Naive thymus-derived CD4-positive, alpha-beta T cell (primary cell): ENCODE measurements at regions not wholly inside any gene's neighbourhood (a gene's known extent, or its start where the extent isn't known, plus 50 kb on each side); places are given as distances from the start of the nearest gene placed in this dataset.

Experiments
- ATAC-seq: fragments of 150-1000 bp; cut with Tn5 transposase; 2 replicates; pipeline ENCODE4 v1.10.0; 2021; ENCODE audit warnings: mild to moderate bottlenecking, moderate library complexity
- CTCF ChIA-PET: fragments of 350-600 bp; sonication (Branson Sonifier 250); formaldehyde crosslinking; loops from one replicate; lab custom pipeline; 2021; ENCODE audit warnings: antibody characterized with exemption; lab: Charles Lee
- POLR2A ChIA-PET: fragments of 350-600 bp; sonication (Branson Sonifier 250); formaldehyde crosslinking; loops from one replicate; lab custom pipeline; 2021; ENCODE audit warnings: antibody characterized with exemption, inconsistent platforms; lab: Charles Lee
- DNase-seq, 9 donors: peaks; one replicate each; pipeline versions ENCODE4 v3.0.0 to v3.0.0-alpha.2; 2020 to 2022; ENCODE audit warnings: mixed read lengths in 1 of 9
- H3K27ac ChIP-seq: one replicate; pipeline ENCODE4 v1.7.0; 2013; ENCODE audit warnings: mild to moderate bottlenecking, low read depth, low read length, moderate library complexity
- H3K27me3 ChIP-seq, 2 donors: one replicate each; pipeline ENCODE4 v1.7.0; 2013; ENCODE audit warnings: low read length in 2 of 2, mild to moderate bottlenecking in 2 of 2, moderate library complexity in 2 of 2; ENCODE audit not compliant: control insufficient read depth in 2 of 2, insufficient read depth in 2 of 2
- H3K36me3 ChIP-seq, 3 experiments: 1 replicate in 2 of 3; 2 replicates in 1 of 3; pipeline ENCODE4 v1.7.0; 2013; ENCODE audit warnings: low read length in 3 of 3, mild to moderate bottlenecking in 3 of 3, moderate library complexity in 1 of 3; ENCODE audit not compliant: insufficient read depth in 3 of 3, control insufficient read depth in 2 of 3
- H3K4me1 ChIP-seq, 2 donors: one replicate each; pipeline ENCODE4 v1.7.0; 2013; ENCODE audit warnings: low read length in 2 of 2, mild to moderate bottlenecking in 2 of 2, moderate library complexity in 1 of 2; ENCODE audit not compliant: control insufficient read depth in 2 of 2, insufficient read depth in 2 of 2
- H3K4me3 ChIP-seq: 2 replicates; pipeline ENCODE4 v1.7.0; 2013; ENCODE audit warnings: mild to moderate bottlenecking, low read length
- H3K9me3 ChIP-seq, 3 experiments: 1 replicate in 2 of 3; 2 replicates in 1 of 3; pipeline ENCODE4 v1.7.0; 2013; ENCODE audit warnings: low read length in 3 of 3; ENCODE audit not compliant: control insufficient read depth in 2 of 3
- H3K27ac Mint-ChIP-seq, 9 donors: one replicate each; pipeline ENCODE4 v1.8.0; 2020 to 2022; ENCODE audit warnings: mixed read lengths in 9 of 9, mild to moderate bottlenecking in 8 of 9, moderate library complexity in 5 of 9, inconsistent platforms in 2 of 9
- H3K27me3 Mint-ChIP-seq, 5 donors: one replicate each; pipeline ENCODE4 v1.8.0; 2021 to 2022; ENCODE audit warnings: mixed read lengths in 5 of 5, mild to moderate bottlenecking in 1 of 5
- H3K36me3 Mint-ChIP-seq, 5 donors: one replicate each; pipeline ENCODE4 v1.8.0; 2020 to 2022; ENCODE audit warnings: mixed read lengths in 5 of 5, mild to moderate bottlenecking in 3 of 5, inconsistent platforms in 1 of 5
- H3K4me1 Mint-ChIP-seq, 7 donors: one replicate each; pipeline ENCODE4 v1.8.0; 2020 to 2022; ENCODE audit warnings: mixed read lengths in 7 of 7, mild to moderate bottlenecking in 3 of 7, inconsistent platforms in 1 of 7
- H3K4me3 Mint-ChIP-seq, 10 donors: one replicate each; pipeline ENCODE4 v1.8.0; 2020 to 2022; ENCODE audit warnings: mild to moderate bottlenecking in 10 of 10, mixed read lengths in 10 of 10, moderate library complexity in 6 of 10, inconsistent platforms in 2 of 10
- H3K9me3 Mint-ChIP-seq, 11 donors: one replicate each; pipeline ENCODE4 v1.8.0; 2020 to 2022; ENCODE audit warnings: mixed read lengths in 11 of 11, mild to moderate bottlenecking in 4 of 11, inconsistent platforms in 1 of 11, moderate library complexity in 1 of 11
- intact Hi-C, 2 donors: fragments of 100-400 bp; cut with micrococcal nuclease; formaldehyde crosslinking; loops; one replicate each; pipeline ENCODE4 v1.15.1; 2023

DNA sequence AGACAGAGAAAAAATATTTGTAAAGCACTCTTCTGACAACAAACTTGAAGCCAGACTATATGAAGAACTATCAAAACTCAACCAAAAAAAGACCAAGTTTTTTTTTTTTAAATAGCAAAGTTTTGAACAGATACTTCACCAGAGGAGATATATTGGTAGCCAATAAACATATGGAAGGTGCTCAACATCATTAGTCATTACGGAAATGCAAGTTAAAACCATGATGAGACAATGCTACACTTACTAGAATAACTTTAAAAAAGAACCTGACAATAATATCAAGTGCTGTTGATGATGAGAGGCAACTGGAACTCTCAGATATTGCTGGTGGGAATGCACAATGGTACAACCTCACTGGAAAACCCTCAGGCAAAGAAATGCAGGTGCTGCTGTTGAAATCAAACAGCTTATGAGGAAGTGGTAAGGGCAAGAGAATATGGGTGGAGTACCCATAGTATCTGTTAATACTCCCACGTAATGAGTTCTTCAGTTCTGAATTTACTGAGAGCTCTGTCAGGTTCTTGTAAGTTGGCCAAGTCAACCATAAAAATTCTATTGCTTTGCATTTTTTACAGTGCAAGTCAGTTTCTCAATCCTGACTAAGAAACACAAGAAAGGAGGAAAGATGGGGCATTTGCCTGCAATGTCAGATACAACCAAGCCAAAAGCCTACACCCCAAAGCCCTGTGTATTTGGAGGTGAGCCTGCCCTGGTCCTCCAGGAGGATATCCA is 87.3 kb upstream of the GNAQ start:
- ChIA-PET POLR2A (interaction anchor here (0.6 to 1.6 kb wide), 8 partner anchors 30 to 90 kb away, joined by 3 to 5 read pairs (median 3); partner anchors contain the start of gene GNAQ), CTCF (interaction anchor here (0.6 to 3.2 kb wide), 7 partner anchors 12 to 277 kb away, joined by 3 to 15 read pairs (median 3); no protein-coding TSS in a partner anchor)
- Mint-ChIP-seq H3K4me1 (peaks cover 32 to 70% (median 47%) of the 10 kb centered on the region in 7 donors), H3K36me3 (peaks cover 0 to 6% (median 0%) of the 10 kb centered on the region in 5 donors), H3K9me3 (peaks cover 0 to 2% (median 0%) of the 10 kb centered on the region in 11 donors), H3K4me3 (peak overlapping the region; percentile 56 to 82 (median 76)), H3K27me3 (no peaks in the 10 kb centered on the region), H3K27ac (peak overlapping the region; percentile 70 to 94 (median 84))
- intact Hi-C loops, result loop anchor here (1.0 to 5.0 kb wide), 4 partner anchors 45 to 942 kb away; partner anchors contain the start of gene VPS13A (in 1 of the 2)
- DNase-seq (peak in 8 of 9 donors; percentile 10 to 68 (median 55)), ATAC-seq (peak; percentile 92)
- H3K4me1 ChIP-seq, result peaks cover 17 to 32% of the 10 kb centered on the region in 2 donors
- H3K4me3 ChIP-seq, result peak overlapping the region; percentile 15
- no peaks in the 10 kb centered on the region for H3K36me3 ChIP-seq
- H3K27ac ChIP-seq, result peak overlapping the region; percentile 32
- no peaks in the 10 kb centered on the region for H3K9me3 ChIP-seq
- no peaks in the 10 kb centered on the region for H3K27me3 ChIP-seq

DNA sequence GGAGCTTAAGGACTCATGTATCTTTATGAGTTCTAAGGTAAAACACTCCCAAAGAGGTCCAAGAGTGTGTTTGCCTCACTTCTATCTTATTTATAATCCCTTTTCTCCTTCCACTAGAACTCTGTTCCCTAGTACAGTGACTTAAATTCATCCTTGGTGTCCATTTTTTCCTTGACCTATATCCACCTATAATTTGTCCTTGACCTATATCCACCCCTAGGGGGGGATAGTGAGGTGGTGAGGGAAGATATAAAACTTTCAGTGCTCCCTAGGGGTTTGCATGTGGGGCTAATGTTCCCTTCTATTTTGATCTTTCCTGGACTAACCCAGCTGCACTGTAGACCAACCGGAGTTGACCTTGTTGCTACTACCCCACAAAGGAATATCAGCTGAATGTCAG is 83.5 kb upstream of the GNAQ start:
- peaks cover 0 to 12% (median 0%) of the 10 kb centered on the region in 5 donors for H3K36me3 Mint-ChIP-seq
- POLR2A ChIA-PET, result interaction anchor here (0.9 kb wide), 1 partner anchor 84 kb away, joined by 3 read pairs; the partner anchor contains the start of gene GNAQ

DNA sequence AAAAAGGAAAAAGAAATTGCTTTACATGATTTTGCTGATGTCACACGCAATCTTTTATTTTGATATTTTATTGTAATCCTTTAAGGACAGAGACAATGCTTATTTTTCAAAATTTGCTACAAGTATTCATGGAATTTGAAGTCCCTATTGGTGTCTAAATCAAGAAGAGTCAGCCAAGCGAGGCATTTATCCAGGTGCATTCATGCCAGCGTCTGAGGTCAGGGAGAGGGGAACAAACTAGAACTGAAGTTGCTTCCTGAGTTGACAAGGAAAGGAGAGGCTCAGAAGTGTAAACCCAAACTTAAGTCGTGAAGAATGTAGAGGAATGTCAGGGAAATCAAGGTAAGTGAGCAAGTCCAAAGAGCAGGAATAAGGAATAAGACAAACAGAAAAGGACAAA is 83.0 kb upstream of the GNAQ start:
- H3K36me3 Mint-ChIP-seq, result peaks cover 0 to 12% (median 0%) of the 10 kb centered on the region in 5 donors
- POLR2A ChIA-PET, result no interaction called here
- ATAC-seq (no peak), DNase-seq (no peak)
- intact Hi-C loops, result no loop called here
- Histone ChIP-seq H3K27me3 (no peaks in the 10 kb centered on the region), H3K4me1 (peaks cover 14 to 16% of the 10 kb centered on the region in 2 donors), H3K27ac (no peak overlapping the region), H3K4me3 (no peak overlapping the region), H3K36me3 (no peaks in the 10 kb centered on the region), H3K9me3 (no peaks in the 10 kb centered on the region)
- peaks cover 29 to 58% (median 36%) of the 10 kb centered on the region in 7 donors for H3K4me1 Mint-ChIP-seq
- no peaks in the 10 kb centered on the region for H3K27me3 Mint-ChIP-seq
- peaks cover 0 to 16% (median 2%) of the 10 kb centered on the region in 11 donors for H3K9me3 Mint-ChIP-seq
- H3K4me3 Mint-ChIP-seq, result no peak overlapping the region
- CTCF ChIA-PET, result interaction anchor here (0.6 to 2.6 kb wide), 7 partner anchors 10 to 137 kb away, joined by 3 to 13 read pairs (median 3); no protein-coding TSS in a partner anchor
- H3K27ac Mint-ChIP-seq, result peak overlapping the region in 2 of 9 donors; percentile 9 to 39

More for the DNA sequence above, 83.5 kb upstream of the GNAQ start:
- Histone ChIP-seq H3K27me3 (no peaks in the 10 kb centered on the region), H3K4me1 (peaks cover 17 to 21% of the 10 kb centered on the region in 2 donors), H3K27ac (no peak overlapping the region), H3K36me3 (no peaks in the 10 kb centered on the region), H3K9me3 (no peaks in the 10 kb centered on the region), H3K4me3 (no peak overlapping the region)
- intact Hi-C loops, result loop anchor here (1.0 to 5.0 kb wide), 3 partner anchors 43 to 98 kb away; no protein-coding TSS in a partner anchor
- DNase-seq, result peak in 2 of 9 donors; percentile 11 to 18
- no peaks in the 10 kb centered on the region for H3K27me3 Mint-ChIP-seq
- no peak overlapping the region for H3K27ac Mint-ChIP-seq
- H3K4me1 Mint-ChIP-seq, result peaks cover 33 to 63% (median 41%) of the 10 kb centered on the region in 7 donors
- H3K9me3 Mint-ChIP-seq, result peaks cover 0 to 11% (median 2%) of the 10 kb centered on the region in 11 donors
- peak; percentile 43 for ATAC-seq
- no peak overlapping the region for H3K4me3 Mint-ChIP-seq
- CTCF ChIA-PET, result interaction anchor here (0.6 to 2.6 kb wide), 6 partner anchors 9 to 138 kb away, joined by 3 to 13 read pairs (median 3); no protein-coding TSS in a partner anchor

DNA sequence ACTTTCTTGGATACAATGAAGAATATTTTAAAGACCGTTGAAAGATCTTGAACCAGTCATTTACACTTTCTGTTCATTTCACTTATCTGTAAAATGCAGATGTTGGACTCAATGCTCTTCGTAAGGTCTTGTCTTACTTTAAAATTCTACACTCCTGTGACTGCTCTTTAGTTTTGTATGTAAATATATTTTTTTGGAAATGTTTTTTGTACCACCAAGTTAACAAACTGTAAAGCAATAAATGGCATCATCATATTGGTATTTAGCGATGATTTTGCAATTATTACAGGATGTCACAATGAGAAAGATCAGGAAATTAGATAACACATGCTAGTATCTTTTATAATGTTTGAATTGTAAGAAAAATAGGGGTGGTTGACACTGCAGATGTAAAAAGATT is 80.8 kb upstream of the GNAQ start:
- intact Hi-C loops, result loop anchor here in 1 of 2 donors (2.0 kb wide), 1 partner anchor 16 kb away; no protein-coding TSS in a partner anchor
- no peak overlapping the region for H3K27ac Mint-ChIP-seq
- peak; percentile 34 for ATAC-seq

DNA sequence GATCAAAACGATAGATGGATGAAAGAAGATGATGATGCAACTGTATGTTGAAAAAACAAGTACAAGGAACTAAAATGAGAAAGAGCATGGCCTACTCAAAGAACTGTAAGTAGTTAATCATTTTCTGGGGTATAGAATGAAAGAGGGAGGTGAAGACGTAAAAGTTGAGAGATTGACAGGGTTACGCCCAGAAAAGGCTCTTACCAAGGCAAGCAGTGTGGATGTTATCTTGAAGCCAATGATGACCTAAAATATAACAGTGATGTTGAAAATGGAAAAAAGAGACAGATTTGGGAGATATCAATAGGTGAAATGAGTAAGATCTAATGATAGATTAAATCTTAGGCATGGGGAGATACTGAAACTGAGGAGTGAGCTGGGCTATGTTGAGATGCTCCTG is 80.4 kb upstream of the GNAQ start:
- DNase-seq (no peak), ATAC-seq (peak; percentile 29)
- H3K4me1 Mint-ChIP-seq, result peaks cover 16 to 49% (median 30%) of the 10 kb centered on the region in 7 donors
- CTCF ChIA-PET, result no interaction called here
- no peak overlapping the region for H3K4me3 ChIP-seq
- H3K4me3 Mint-ChIP-seq, result no peak overlapping the region
- no peaks in the 10 kb centered on the region for H3K36me3 ChIP-seq
- H3K9me3 Mint-ChIP-seq, result peaks cover 2 to 24% (median 8%) of the 10 kb centered on the region in 11 donors
- no peaks in the 10 kb centered on the region for H3K27me3 ChIP-seq
- H3K27ac Mint-ChIP-seq, result no peak overlapping the region
- intact Hi-C loops, result loop anchor here in 1 of 2 donors (2.0 kb wide), 1 partner anchor 15 kb away; no protein-coding TSS in a partner anchor
- no peaks in the 10 kb centered on the region for H3K4me1 ChIP-seq
- H3K36me3 Mint-ChIP-seq, result peaks cover 5 to 18% (median 10%) of the 10 kb centered on the region in 5 donors
- H3K9me3 ChIP-seq, result no peaks in the 10 kb centered on the region
- H3K27me3 Mint-ChIP-seq, result no peaks in the 10 kb centered on the region
- H3K27ac ChIP-seq, result no peak overlapping the region
- POLR2A ChIA-PET, result interaction anchor here (1.1 kb wide), 1 partner anchor 15 kb away, joined by 3 read pairs; no protein-coding TSS in a partner anchor

More for the DNA sequence above, 80.8 kb upstream of the GNAQ start:
- no peak overlapping the region for H3K4me3 ChIP-seq
- peaks cover 5 to 17% (median 6%) of the 10 kb centered on the region in 5 donors for H3K36me3 Mint-ChIP-seq
- H3K27ac ChIP-seq, result no peak overlapping the region
- no peaks in the 10 kb centered on the region for H3K27me3 Mint-ChIP-seq
- no peaks in the 10 kb centered on the region for H3K27me3 ChIP-seq
- CTCF ChIA-PET, result no interaction called here
- POLR2A ChIA-PET, result no interaction called here
- no peak for DNase-seq
- no peaks in the 10 kb centered on the region for H3K4me1 ChIP-seq
- H3K4me3 Mint-ChIP-seq, result no peak overlapping the region
- H3K36me3 ChIP-seq, result no peaks in the 10 kb centered on the region
- H3K9me3 Mint-ChIP-seq, result peaks cover 0 to 21% (median 6%) of the 10 kb centered on the region in 11 donors
- no peaks in the 10 kb centered on the region for H3K9me3 ChIP-seq
- peaks cover 15 to 49% (median 26%) of the 10 kb centered on the region in 7 donors for H3K4me1 Mint-ChIP-seq

DNA sequence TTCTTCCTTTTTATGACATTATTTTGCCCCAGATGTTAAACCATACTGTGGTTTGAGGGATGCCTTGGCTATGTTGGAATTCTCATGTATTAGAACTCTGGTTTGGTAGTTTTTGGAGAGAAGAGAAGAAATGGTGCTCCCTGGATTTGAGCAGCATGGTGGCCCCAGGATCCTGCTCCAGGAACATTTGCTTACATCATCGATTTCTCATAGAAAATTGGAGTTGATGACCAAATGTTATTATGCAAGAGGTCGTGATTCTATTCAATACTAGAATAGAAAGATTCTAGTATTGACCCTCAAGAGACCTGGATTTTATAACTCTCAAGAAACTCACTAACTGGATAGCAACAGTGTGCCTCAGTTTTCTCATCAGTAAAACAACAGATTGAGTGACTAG is 77.5 kb upstream of the GNAQ start:
- DNase-seq (no peak), ATAC-seq (no peak)
- Histone ChIP-seq H3K36me3 (no peaks in the 10 kb centered on the region), H3K27me3 (no peaks in the 10 kb centered on the region), H3K4me1 (peaks cover 0 to 3% of the 10 kb centered on the region in 2 donors), H3K27ac (no peak overlapping the region), H3K9me3 (no peaks in the 10 kb centered on the region), H3K4me3 (no peak overlapping the region)
- Mint-ChIP-seq H3K9me3 (peaks cover 2 to 36% (median 14%) of the 10 kb centered on the region in 11 donors), H3K4me3 (no peak overlapping the region), H3K27ac (peak overlapping the region in 1 of 9 donors; percentile 8), H3K36me3 (peaks cover 5 to 37% (median 11%) of the 10 kb centered on the region in 5 donors), H3K27me3 (no peaks in the 10 kb centered on the region), H3K4me1 (peaks cover 19 to 59% (median 51%) of the 10 kb centered on the region in 7 donors)
- POLR2A ChIA-PET, result no interaction called here
- intact Hi-C loops, result no loop called here
- CTCF ChIA-PET, result no interaction called here
